ENCODE measurements at regions not wholly inside any gene's neighbourhood (a gene's known extent, or its start where the extent isn't known, plus 50 kb on each side); places are given as distances from the start of the nearest gene placed in this dataset.
"Not testable (repeated sequence)": the region's sequence is repeated elsewhere in the genome, so short reads cannot be mapped to it uniquely, and the experiment has no call there.

- H3K9me3 Mint-ChIP-seq: peaks cover 24% of the 10 kb centered on the region
- peaks cover 4% of the 10 kb centered on the region; the same call in 1 of the 2 replicates for H3K36me3 Mint-ChIP-seq
- H3K4me3 Mint-ChIP-seq: no peak overlapping the region
- H3K27ac Mint-ChIP-seq: no peak overlapping the region
- ATAC-seq (no peak), DNase-seq (ENCODE audit: low spot score) (no peak)
- POLR2A ChIA-PET: no interaction called here
- CTCF ChIA-PET: no interaction called here
- TF ChIP-seq E2F5 (CRISPR knock-in tag; IDR thresholded peaks at IDR 0.05): no peak
- TF ChIP-seq FOXP4 (CRISPR knock-in tag; IDR thresholded peaks at IDR 0.05): no peak
- TF ChIP-seq NR3C1 (CRISPR knock-in tag; conservative IDR thresholded peaks at IDR 0.05; ENCODE audit: low read depth): no peak
- TF ChIP-seq ATF6 (CRISPR knock-in tag; IDR thresholded peaks at IDR 0.05): no peak
- peaks cover 6% of the 10 kb centered on the region for H3K27me3 Mint-ChIP-seq (ENCODE audit: low read depth)
- peaks cover 16% of the 10 kb centered on the region for H3K4me1 Mint-ChIP-seq
These were observed 234.7 kb upstream of the SULF2 start for GRCh38 chr20:48019940-48020339.

GRCh38 chr20:48019496-48019895 is 234.2 kb upstream of the SULF2 start:
- peaks cover 24% of the 10 kb centered on the region for H3K9me3 Mint-ChIP-seq
- peaks cover 12% of the 10 kb centered on the region for H3K4me1 Mint-ChIP-seq
- TF ChIP-seq MAX (CRISPR knock-in tag; IDR thresholded peaks at IDR 0.05): no peak
- TF ChIP-seq ELF4 (CRISPR knock-in tag; IDR thresholded peaks at IDR 0.05; ENCODE audit: low read depth): no peak
- TF ChIP-seq FOXK1 (CRISPR knock-in tag; IDR thresholded peaks at IDR 0.05): no peak
- no peak for TF ChIP-seq ZNF138 (CRISPR knock-in tag; conservative IDR thresholded peaks at IDR 0.05)
- no peak for TF ChIP-seq ZNF532 (CRISPR knock-in tag; IDR thresholded peaks at IDR 0.05; ENCODE audit: borderline replicate concordance)
- no peak for TF ChIP-seq ZBTB21 (CRISPR knock-in tag; IDR thresholded peaks at IDR 0.05; ENCODE audit: borderline replicate concordance)
- no peak for TF ChIP-seq RELA (CRISPR knock-in tag; IDR thresholded peaks at IDR 0.05; ENCODE audit: borderline replicate concordance)
- no peak overlapping the region for H3K27ac Mint-ChIP-seq
- ATAC-seq (no peak), DNase-seq (ENCODE audit: low spot score) (no peak)
- ChIA-PET CTCF (no interaction called here), POLR2A (no interaction called here)
- no peak overlapping the region for H3K4me3 Mint-ChIP-seq
- H3K27me3 Mint-ChIP-seq (ENCODE audit: low read depth): peaks cover 6% of the 10 kb centered on the region
- H3K36me3 Mint-ChIP-seq: peaks cover 4% of the 10 kb centered on the region; the same call in 1 of the 2 replicates

- POLR2A ChIA-PET; H3K27me3 Mint-ChIP-seq (ENCODE audit: low read depth); CTCF ChIA-PET; DNase-seq (ENCODE audit: low spot score); H3K4me3 Mint-ChIP-seq; H3K36me3 Mint-ChIP-seq; ATAC-seq; H3K27ac Mint-ChIP-seq; H3K4me1 Mint-ChIP-seq: not testable (repeated sequence)
- H3K9me3 Mint-ChIP-seq: peaks cover 24% of the 10 kb centered on the region
These were observed 233.6 kb upstream of the SULF2 start for GRCh38 chr20:48018851-48019250.
